Activated naive CD8-positive, alpha-beta T cell (primary cell): ENCODE measurements at regions not wholly inside any gene's neighbourhood (a gene's known extent, or its start where the extent isn't known, plus 50 kb on each side); places are given as distances from the start of the nearest gene placed in this dataset.
"Not testable (repeated sequence)": the region's sequence is repeated elsewhere in the genome, so short reads cannot be mapped to it uniquely, and the experiment has no call there.

Experiments
- H3K27ac Mint-ChIP-seq: one replicate; pipeline ENCODE4 v1.8.0; 2021; ENCODE audit warnings: mixed read lengths
- H3K27me3 Mint-ChIP-seq: one replicate; pipeline ENCODE4 v1.8.0; 2021; ENCODE audit warnings: mixed read lengths
- H3K36me3 Mint-ChIP-seq: one replicate; pipeline ENCODE4 v1.8.0; 2021; ENCODE audit warnings: mixed read lengths
- H3K4me1 Mint-ChIP-seq: one replicate; pipeline ENCODE4 v1.8.0; 2021; ENCODE audit warnings: low read depth, mixed read lengths
- H3K4me3 Mint-ChIP-seq: one replicate; pipeline ENCODE4 v1.8.0; 2021; ENCODE audit warnings: mild to moderate bottlenecking, mixed read lengths
- H3K9me3 Mint-ChIP-seq: one replicate; pipeline ENCODE4 v1.8.0; 2021; ENCODE audit warnings: low read depth, mixed read lengths

- H3K9me3 Mint-ChIP-seq, result no peaks in the 10 kb centered on the region
- no peak overlapping the region for H3K27ac Mint-ChIP-seq
- H3K27me3 Mint-ChIP-seq, result no peaks in the 10 kb centered on the region
- no peaks in the 10 kb centered on the region for H3K36me3 Mint-ChIP-seq
- H3K4me3 Mint-ChIP-seq, result no peak overlapping the region
- H3K4me1 Mint-ChIP-seq, result no peaks in the 10 kb centered on the region
These were observed 346.9 kb upstream of the PSMD7 start for GRCh38 chr16:73949574-73950320.

GRCh38 chr16:73945631-73946030 is 351.0 kb upstream of the PSMD7 start:
- H3K36me3 Mint-ChIP-seq, result no peaks in the 10 kb centered on the region
- H3K27ac Mint-ChIP-seq, result no peak overlapping the region
- H3K4me3 Mint-ChIP-seq, result no peak overlapping the region
- H3K27me3 Mint-ChIP-seq, result no peaks in the 10 kb centered on the region
- no peaks in the 10 kb centered on the region for H3K4me1 Mint-ChIP-seq
- H3K9me3 Mint-ChIP-seq, result no peaks in the 10 kb centered on the region

- not testable (repeated sequence) for H3K27me3 Mint-ChIP-seq, H3K9me3 Mint-ChIP-seq, H3K36me3 Mint-ChIP-seq, H3K4me3 Mint-ChIP-seq, H3K4me1 Mint-ChIP-seq, H3K27ac Mint-ChIP-seq
These were observed 353.4 kb upstream of the PSMD7 start for GRCh38 chr16:73943184-73943583.

GRCh38 chr16:73940786-73941185 is 355.8 kb upstream of the PSMD7 start:
- not testable (repeated sequence) for H3K4me3 Mint-ChIP-seq, H3K4me1 Mint-ChIP-seq, H3K36me3 Mint-ChIP-seq, H3K9me3 Mint-ChIP-seq, H3K27ac Mint-ChIP-seq, H3K27me3 Mint-ChIP-seq

- H3K4me3 Mint-ChIP-seq, result no peak overlapping the region
- H3K4me1 Mint-ChIP-seq, result no peaks in the 10 kb centered on the region
- peaks cover 19% of the 10 kb centered on the region for H3K9me3 Mint-ChIP-seq
- no peaks in the 10 kb centered on the region for H3K36me3 Mint-ChIP-seq
- H3K27ac Mint-ChIP-seq, result no peak overlapping the region
- peaks cover 1% of the 10 kb centered on the region for H3K27me3 Mint-ChIP-seq
These were observed 372.7 kb upstream of the PSMD7 start for GRCh38 chr16:73923951-73924350.

- Mint-ChIP-seq H3K4me3 (no peak overlapping the region), H3K9me3 (peaks cover 5% of the 10 kb centered on the region), H3K36me3 (no peaks in the 10 kb centered on the region), H3K4me1 (no peaks in the 10 kb centered on the region), H3K27ac (no peak overlapping the region), H3K27me3 (peaks cover 4% of the 10 kb centered on the region)
These were observed 375.3 kb upstream of the PSMD7 start for GRCh38 chr16:73921295-73921694.

- no peak overlapping the region for H3K27ac Mint-ChIP-seq
- no peaks in the 10 kb centered on the region for H3K9me3 Mint-ChIP-seq
- H3K27me3 Mint-ChIP-seq, result peaks cover 7% of the 10 kb centered on the region
- no peaks in the 10 kb centered on the region for H3K4me1 Mint-ChIP-seq
- no peak overlapping the region for H3K4me3 Mint-ChIP-seq
- H3K36me3 Mint-ChIP-seq, result no peaks in the 10 kb centered on the region
These were observed 379.6 kb upstream of the PSMD7 start for GRCh38 chr16:73916829-73917594.

- Mint-ChIP-seq H3K4me3 (no peak overlapping the region), H3K4me1 (no peaks in the 10 kb centered on the region), H3K27me3 (peaks cover 6% of the 10 kb centered on the region), H3K9me3 (no peaks in the 10 kb centered on the region), H3K27ac (no peak overlapping the region), H3K36me3 (no peaks in the 10 kb centered on the region)
These were observed 380.7 kb upstream of the PSMD7 start for GRCh38 chr16:73915935-73916334.

- Mint-ChIP-seq H3K27me3 (peaks cover 6% of the 10 kb centered on the region), H3K4me3 (no peak overlapping the region), H3K27ac (no peak overlapping the region)
These were observed 381.5 kb upstream of the PSMD7 start for GRCh38 chr16:73915140-73915539.

GRCh38 chr16:73912850-73913249 is 383.8 kb upstream of the PSMD7 start:
- H3K36me3 Mint-ChIP-seq, result no peaks in the 10 kb centered on the region
- no peaks in the 10 kb centered on the region for H3K9me3 Mint-ChIP-seq
- H3K4me1 Mint-ChIP-seq, result no peaks in the 10 kb centered on the region
- no peak overlapping the region for H3K4me3 Mint-ChIP-seq
- H3K27me3 Mint-ChIP-seq, result peaks cover 4% of the 10 kb centered on the region
- no peak overlapping the region for H3K27ac Mint-ChIP-seq

More at GRCh38 chr16:73915140-73915539, 381.5 kb upstream of the PSMD7 start:
- H3K9me3 Mint-ChIP-seq, result no peaks in the 10 kb centered on the region
- no peaks in the 10 kb centered on the region for H3K4me1 Mint-ChIP-seq
- H3K36me3 Mint-ChIP-seq, result no peaks in the 10 kb centered on the region

- no peaks in the 10 kb centered on the region for H3K36me3 Mint-ChIP-seq
- H3K4me3 Mint-ChIP-seq, result no peak overlapping the region
- no peak overlapping the region for H3K27ac Mint-ChIP-seq
- no peaks in the 10 kb centered on the region for H3K9me3 Mint-ChIP-seq
- H3K4me1 Mint-ChIP-seq, result no peaks in the 10 kb centered on the region
- peaks cover 3% of the 10 kb centered on the region for H3K27me3 Mint-ChIP-seq
These were observed 384.3 kb upstream of the PSMD7 start for GRCh38 chr16:73912281-73912680.

- Mint-ChIP-seq H3K36me3 (no peaks in the 10 kb centered on the region), H3K9me3 (no peaks in the 10 kb centered on the region), H3K27ac (no peak overlapping the region), H3K4me1 (no peaks in the 10 kb centered on the region), H3K4me3 (no peak overlapping the region), H3K27me3 (peaks cover 2% of the 10 kb centered on the region)
These were observed 387.0 kb upstream of the PSMD7 start for GRCh38 chr16:73909529-73910035.

- Mint-ChIP-seq H3K9me3 (no peaks in the 10 kb centered on the region), H3K4me1 (peaks cover 15% of the 10 kb centered on the region), H3K36me3 (no peaks in the 10 kb centered on the region), H3K27me3 (peaks cover 26% of the 10 kb centered on the region), H3K27ac (no peak overlapping the region), H3K4me3 (peak overlapping the region; percentile 42)
These were observed 405.5 kb upstream of the PSMD7 start for GRCh38 chr16:73891129-73891542.

GRCh38 chr16:73890186-73891128 is 406.2 kb upstream of the PSMD7 start:
- Mint-ChIP-seq H3K27ac (no peak overlapping the region), H3K27me3 (peaks cover 26% of the 10 kb centered on the region), H3K36me3 (no peaks in the 10 kb centered on the region), H3K9me3 (no peaks in the 10 kb centered on the region), H3K4me3 (peak overlapping the region; percentile 42), H3K4me1 (peaks cover 15% of the 10 kb centered on the region)
